NCI-H82 treated with DMSO at 0.1 percent for 48 hours (cell line): ENCODE measurements at regions not wholly inside any gene's neighbourhood (a gene's known extent, or its start where the extent isn't known, plus 50 kb on each side); places are given as distances from the start of the nearest gene placed in this dataset.
"Not testable (repeated sequence)": the region's sequence is repeated elsewhere in the genome, so short reads cannot be mapped to it uniquely, and the experiment has no call there.

Source experiments
- DNase-seq: peaks from one replicate; lab custom pipeline; 2025; ENCODE audit not compliant: unreplicated experiment; lab: John Stamatoyannopoulos, UW

DNA sequence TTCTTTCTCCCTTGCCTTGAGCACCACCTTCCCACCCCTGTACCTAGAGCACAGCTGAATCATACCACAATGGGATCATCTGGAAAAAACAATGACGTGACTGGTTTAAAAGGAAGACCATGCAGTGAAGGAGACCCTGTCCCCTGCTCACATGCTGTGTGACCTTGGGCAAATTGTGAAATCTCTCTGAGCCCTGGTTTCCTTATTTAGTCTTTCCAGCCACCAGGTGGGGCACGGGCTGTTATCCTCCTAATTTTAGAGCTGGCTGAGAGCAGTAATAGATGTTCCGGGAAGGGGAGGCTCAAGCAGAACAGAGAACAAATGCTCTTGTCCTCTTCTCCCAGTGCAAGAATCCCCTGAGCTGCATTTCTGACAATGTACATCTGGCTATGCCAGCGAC lies 198.3 kb downstream of the RPS24 start:
- DNase-seq: no peak

DNA sequence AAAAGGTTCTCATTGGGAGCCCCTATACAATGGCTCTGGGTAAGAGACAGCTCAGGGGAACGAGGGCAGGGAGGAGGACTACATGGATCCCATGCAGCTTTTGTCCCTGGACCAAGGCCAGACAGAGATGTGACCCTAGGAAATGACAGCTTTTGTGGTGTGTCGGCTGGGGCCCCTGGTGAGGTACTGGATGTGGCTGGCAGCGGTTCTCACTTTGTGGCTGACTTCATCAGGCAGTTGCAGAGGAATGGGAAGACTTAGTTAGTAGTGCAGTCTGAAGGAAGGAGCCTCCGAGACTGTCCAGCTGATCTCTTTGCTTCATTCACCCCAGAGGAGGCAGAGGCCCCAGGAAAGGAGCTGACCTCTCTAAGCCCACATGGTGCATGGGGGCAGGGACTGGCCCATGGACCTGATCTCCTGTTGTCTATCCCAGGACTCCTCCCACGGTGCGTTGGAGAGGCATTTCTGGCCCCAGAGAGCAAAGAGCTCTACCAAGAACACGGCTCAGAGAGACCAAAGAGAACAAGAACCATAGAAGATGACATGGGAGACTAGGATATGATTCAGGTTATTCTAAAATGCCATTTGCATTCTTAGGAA lies 202.9 kb downstream of the RPS24 start:
- no peak for DNase-seq

DNA sequence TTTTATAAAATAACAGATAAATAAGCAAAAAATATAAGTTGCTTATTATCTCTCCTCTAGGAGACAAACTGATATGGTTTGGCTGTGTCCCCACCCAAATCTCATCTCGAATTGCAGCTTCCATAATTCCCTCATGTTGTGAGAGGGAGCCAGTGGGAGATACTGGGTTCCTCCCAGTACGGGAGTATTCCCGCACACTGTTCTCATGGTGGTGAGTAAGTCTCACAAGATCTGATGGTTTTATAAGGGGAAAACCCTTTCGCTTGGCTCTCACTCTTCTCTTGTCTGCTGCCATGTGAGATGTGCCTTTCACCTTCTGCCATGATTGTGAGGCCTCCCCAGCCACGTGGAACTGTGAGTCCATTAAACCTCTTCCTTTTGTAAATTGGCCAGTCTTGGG lies 204.3 kb downstream of the RPS24 start:
- not testable (repeated sequence) for DNase-seq

DNA sequence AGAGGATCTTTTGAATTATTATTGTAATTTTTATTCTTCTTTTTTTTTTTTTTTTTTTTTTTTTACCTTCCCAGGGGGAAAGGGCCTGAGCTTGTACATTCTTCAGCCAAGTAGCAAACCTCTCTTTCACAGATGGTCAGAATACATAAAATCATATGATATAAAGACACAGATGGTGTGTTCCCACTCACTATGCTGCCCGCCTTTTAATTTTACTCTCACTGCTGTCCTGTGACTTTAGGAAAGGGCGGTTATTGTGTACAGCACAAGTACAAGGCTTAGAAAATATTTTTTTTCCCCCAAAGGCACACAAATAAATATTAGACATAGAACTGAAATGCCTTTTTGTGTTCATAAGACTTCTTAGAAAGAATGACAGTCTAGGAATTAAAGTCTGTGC lies 213.6 kb downstream of the RPS24 start:
- no peak for DNase-seq

DNA sequence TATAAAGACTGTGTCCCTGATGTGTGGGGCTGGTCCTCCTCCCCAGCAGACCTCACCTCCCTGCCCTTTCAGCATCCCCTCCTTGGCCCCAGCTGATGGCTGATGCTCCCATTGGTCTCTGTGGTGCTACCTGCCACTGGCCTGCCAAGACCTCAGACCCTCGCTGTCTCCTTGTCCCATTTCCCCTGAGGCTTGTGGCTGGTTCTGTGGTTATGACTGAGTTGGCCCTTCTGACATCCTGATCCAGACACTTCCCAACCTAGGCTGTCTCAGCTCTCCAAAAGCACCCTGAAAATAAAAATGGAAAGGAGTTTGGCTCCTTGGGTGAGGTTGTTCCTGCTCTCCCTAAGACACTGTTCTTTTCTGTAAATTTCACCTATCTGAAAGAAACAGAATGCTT lies 214.2 kb downstream of the RPS24 start:
- no peak for DNase-seq

DNA sequence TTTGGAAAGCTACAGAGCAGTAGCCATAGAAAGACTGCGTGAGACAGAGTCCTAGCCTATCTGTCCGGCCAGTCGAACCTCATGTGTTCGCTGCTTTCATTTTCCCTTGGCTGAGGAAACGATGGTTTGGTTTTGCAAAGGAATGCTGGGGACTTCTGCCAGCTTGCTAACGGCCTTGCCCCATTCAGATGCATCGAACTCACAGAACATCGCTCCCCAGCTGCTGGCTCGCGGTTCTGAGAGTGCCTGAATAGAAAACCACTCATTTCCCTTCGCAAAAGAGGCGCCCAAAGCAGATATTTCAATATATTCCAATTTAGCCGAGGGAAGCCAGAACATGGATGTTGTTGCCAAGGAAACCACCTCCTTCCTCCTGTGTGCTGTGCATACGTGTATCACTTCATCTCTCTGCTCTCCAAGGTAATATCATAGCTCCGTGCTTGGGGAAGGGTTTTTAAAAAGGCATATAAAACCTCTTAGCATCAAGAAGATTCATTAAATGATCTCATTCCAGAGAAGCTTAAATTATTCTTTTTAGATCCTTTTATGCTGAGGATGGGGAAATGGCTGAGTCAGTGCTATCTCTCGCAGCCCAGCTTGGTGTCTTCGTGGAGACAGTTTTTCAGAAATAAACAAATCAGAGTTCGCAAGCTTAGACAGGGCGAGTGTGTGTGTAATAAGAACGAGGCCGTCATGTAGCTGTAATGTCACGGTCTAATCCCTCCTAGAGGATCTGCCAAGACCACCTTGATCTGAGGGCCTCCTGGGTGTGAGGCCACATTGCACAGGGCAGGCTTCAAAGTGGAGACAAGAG lies 215.2 kb downstream of the RPS24 start:
- no peak for DNase-seq

DNA sequence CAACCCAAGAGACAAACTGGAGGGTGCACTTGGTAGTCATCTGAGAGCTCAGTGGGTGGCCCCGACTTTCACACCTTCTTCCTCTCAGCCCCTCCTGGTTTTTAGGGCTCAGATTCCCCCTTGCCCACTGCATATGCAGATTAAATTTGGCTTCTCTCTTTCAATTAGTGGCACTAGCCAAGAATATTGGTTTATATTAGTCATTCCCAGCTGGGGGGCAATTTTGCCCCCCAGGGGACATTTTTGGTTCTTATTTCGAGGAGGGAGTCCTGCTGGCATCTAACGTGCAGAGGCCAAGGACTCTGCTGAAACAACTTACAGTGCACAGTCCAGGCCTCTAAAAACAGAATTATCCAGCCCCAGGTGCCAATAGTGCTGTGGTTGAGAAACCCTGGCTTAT lies 216.0 kb downstream of the RPS24 start:
- DNase-seq: no peak

DNA sequence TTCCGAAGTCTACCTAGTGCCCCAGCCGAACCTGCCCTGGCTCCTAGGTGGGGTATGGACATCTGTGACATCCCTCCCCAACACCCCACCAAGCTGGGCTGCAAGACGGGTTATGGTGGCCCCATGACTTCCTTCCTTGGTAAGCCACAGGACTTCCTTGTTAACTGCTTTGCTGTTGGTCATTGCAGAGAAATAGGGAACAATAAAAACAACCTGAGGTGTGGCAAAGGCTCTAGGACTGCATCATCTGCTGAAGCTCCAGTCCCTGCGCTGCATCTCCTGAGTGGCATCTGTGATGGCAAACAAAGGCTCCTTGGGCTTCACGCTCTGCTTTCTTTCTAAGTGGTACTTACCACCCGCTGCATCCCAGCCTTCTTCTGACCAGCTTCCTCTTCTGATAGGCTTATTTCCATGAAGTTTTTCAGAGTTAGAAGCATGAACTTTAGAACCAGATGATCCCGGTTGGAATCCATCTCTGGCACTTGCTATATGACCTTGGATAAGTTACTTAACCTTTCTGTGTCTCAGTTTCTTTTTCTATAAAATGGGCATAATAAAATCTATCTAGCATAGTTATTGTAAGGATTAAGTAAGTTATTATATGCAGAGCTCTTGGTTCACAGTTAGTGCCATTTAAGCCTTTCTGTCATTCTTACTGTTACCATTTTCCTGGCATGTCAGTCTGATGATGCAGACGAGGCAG lies 216.8 kb downstream of the RPS24 start:
- DNase-seq: no peak

DNA sequence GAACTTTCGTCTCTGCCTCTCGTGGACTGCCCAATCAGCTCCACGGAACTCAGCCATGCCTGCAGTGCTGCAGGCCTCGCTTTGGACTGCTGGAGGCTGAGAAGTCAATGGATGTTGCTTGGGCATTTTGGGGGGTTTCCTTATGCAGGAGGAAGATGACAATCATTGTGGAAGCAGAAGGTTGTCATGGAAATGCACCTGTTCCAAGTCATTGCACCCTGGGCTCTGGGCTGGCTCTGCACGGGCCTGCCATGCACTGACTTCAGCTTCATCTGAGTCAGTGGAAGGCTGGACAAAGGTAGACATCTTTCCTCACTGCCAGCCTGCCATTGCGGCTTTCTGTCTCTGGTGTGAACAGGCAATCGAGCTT lies 217.3 kb downstream of the RPS24 start:
- DNase-seq: no peak

DNA sequence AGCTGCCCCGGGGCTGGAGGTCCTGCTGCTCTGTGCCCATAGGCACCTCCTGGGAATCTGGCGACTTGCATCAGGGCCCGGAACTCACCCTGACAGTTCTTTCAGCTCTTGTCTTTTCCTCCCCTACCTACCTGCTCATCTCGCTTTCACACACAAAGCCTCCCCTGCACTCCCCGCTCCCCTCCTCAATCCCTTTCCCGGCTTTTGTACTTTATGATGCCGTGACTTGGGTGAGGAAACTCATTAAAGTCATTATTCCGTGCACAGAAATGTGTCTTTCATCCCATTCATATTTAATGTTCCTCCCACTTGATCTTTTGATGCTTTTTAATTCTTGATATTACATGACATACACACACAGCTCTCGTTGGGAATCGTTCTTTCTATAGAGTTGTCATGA lies 218.6 kb downstream of the RPS24 start:
- DNase-seq: no peak

DNA sequence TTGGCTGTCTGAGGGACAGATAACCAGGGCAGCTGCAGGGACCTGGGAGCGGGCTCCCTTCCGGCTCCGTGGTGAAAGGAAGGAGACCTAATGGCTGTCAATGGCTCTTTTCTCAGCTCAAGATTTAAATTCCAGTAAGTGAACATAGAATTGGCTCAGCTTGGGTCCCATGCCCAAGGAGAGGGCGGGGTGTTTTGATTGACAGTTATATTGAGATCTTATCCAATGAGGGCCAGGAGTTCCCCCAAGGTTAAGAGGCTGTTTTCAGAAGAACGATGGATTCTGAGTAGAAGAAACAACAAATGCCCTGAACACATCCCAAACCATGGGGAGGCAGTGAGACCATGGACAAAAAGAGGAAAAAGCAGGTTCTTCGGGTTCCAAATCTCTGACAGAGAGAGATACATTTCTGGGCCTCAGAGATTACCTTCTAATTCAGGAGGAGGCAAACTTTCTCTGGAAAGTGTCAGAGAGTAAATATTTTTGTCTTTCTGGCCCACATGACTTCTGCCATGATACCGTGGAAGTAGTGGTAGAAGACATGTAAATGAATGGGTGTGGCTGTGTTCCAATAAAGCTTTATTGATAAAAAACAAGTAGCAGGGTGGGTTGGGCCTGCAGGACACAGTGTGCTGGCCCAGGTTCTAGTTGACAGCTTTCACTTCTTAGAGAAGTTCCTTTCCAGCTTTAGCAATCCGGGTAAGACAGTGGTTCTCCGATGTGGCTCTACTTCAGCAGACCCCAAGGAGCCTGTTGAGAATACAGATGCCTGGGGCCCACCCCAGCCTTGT lies 219.6 kb downstream of the RPS24 start:
- no peak for DNase-seq

DNA sequence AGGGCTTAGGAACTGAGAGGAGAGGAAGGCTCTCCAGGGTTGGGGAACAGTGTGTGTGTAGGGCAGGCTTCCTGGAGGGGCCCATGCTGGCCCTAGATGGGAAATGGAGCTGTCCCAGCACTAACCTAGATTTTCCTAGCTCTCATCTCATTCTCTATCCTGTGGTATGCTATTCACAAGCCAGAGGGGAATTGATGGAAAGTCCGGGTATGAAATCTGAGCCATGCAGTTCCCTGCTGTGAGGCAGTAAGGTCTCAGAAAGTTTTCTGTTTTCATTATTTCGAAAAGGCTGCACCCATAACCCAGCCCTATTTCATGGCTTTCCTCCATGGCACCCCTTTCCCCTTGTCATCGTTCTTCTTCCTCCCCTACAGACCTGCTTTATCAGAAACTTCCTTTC lies 220.3 kb downstream of the RPS24 start:
- no peak for DNase-seq

DNA sequence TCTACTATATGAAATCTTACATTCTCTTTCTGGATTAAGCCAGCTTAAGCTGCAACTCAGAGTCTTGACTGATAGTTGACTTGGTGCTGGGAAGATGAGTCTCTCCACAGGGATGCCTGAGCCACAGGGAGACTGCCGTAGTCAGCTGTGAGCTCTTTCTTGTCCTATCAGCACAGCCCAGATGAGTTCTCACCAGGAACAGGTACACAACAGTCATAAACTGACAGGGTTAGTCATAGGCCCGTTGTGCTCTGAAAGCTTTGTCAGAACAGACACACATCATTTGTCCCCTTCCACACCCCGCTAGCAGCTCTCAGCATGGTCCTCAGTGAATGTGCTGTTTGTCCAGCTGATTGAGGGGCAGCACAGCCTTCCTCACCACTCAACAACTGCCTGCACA lies 221.6 kb downstream of the RPS24 start:
- no peak for DNase-seq

DNA sequence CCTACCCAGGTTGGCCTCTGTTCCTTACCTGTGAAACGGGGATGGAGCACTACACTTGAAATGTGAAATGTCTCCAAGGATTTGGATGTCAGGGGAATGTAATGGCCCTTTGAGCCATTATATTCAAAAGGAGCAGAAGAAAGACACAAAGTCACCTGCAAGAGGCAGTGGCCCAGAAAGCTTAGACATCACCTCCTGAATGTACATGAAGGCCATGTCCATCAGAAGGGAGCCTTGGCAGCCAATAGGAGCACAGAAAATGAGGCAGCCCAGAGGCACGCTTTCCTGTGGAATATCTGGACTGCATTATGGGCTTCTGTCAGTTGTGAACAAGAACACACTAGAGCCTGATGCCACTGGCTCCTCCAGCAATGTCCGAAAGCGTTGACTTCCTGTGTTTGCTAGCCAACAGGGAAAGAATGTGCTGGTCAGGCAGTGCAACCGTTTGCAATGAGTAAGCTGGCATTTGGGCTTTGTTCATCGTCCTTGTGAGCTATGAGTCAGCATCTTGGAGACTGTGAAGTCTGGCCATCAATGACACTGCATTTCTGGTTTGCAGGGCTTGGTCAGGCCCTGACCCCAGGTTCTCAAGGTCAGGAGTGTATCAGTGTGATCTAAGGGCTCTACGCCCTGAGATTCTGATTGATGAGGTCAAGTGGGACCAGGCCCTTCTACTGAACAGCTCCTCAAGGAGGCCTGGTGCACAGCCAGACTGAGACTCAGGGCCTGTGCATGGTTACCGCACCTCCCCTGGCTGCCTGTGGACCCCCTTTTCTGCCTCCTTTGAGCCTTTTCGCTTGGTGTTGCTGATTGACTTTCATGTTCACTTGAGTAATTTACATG lies 222.4 kb downstream of the RPS24 start:
- no peak for DNase-seq

DNA sequence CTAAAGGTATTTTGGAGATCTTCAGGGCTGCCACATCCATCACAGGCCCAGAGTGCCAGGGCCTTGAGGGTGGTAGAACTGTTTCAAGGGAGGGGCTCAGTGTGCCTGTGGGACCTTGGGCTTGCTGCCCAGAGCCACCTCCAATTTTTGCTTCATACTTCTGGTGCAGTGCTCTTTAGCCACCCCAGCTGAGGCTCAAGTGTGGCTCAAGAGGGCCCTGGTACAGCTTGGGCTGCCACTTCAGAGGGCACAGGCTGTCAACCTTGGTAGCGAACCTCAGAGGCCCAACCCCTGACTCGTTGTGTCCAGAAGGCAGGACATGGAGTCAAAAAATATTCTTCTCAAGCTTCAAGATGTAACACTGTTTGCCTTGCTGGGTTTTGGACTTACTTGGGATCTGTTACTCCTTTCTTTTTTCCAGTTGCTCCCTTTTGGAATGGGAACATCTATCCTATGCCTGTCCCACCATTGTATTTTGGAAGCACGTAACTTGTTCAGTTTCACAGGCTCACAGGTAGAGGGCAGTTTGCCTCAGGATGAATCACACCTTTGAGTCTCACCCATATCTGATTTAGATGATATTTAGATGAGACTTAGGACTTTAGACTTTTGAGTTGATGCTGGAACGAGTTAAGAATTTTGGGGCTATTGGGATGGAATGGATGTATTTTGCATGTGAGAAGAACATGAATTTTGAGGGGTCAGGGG lies 224.8 kb downstream of the RPS24 start:
- no peak for DNase-seq

DNA sequence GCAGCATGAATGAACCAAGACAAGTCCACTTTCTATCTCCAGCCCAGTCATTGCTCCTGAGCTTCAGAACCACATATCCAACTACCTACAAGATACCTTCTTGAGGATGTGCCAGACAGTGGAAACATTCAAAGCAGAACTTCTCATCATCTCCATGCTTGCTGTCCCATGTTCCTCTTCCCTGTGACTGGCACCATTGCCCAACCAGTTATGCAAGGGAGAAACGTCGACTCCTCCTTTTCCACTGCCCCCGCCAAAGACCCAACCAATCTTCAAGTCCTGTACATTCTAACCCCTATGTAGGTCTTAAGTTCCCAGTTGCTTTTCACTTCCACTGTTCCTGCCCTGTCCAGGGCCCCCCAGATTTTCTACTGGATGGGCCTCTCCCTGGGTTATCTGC lies 225.7 kb downstream of the RPS24 start:
- DNase-seq: no peak

DNA sequence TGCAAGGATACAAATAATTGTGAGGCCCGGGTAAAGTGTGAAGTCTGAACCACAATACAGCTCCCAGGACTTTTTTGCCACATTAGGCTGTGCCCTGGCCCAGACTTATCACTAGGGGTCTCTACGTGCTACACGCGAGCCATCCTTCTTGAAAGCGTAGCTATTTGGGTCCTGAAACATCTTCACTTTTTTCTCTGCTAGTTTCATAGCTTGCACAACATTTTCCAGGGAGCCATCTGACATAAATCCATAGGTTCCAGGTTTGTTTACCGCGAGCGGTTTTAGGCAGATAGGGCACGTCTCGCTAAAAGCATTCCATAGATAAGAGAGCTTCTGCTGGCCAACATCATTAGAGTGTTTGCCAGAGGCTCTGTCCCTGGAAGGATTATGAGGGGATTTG lies 226.5 kb downstream of the RPS24 start:
- no peak for DNase-seq

DNA sequence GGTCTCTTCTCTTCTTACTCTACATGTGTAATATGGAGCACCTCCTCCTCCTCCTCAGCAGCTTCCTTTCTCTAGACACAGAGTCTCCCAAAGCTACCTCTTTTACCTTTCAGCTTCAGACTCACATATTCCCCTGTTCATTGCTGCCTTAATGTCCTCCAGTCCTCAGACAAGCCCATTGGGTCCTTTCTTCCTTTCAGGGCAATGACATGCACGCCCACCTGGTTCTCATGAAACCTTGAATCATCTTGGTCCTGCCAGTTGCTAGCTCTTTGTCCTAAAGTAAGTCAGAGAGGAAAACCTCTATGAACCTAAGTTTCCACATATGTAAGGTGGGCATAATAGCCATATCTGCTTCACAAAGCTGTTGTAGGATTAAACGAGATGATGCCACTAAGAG lies 227.0 kb downstream of the RPS24 start:
- no peak for DNase-seq

DNA sequence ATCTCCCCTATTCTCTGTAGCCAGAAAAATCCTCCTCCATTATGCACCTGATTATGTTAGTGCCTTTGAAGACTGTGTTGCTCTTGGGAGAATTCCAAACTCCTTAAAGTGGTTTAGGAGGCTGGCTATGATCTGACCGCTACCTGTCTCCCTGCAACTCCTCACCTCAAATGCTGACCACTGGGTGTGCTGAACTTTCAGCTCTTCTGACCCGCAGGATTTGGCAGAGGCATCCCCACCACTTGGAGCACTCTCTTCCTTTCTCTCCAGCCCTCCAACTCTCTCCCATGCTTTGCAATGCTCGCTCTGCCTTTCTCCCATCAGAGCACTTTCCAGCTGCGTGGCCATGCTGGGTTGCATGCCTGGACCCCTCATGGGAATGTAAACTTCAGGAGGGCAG lies 227.6 kb downstream of the RPS24 start:
- DNase-seq: no peak

DNA sequence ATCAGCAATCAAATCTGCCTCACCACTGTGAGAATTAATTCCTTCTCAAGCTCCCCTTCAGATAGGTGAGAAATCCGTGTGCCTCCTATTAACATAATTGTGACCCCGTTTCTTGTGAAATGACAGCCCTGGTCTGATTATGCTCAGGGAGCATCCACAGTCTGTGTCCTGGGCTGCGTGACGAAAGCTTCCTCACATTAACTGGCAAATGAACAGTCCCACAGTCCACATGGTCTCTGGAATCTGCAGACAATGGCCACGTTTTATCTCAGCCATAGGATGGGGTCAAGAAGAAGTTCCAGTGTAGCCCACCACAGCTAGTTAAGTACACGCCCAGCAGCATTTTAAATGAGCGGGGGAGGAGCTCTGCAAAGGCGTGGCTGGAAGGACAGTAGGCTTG lies 229.2 kb downstream of the RPS24 start:
- no peak for DNase-seq
